ENCODE measurements at regions not wholly inside any gene's neighbourhood (a gene's known extent, or its start where the extent isn't known, plus 50 kb on each side); places are given as distances from the start of the nearest gene placed in this dataset.

- DNase-seq (ENCODE audit: insufficient read length, low spot score) (no peak), FAIRE-seq (no peak)
- no peak for TF ChIP-seq CTCF (IDR thresholded peaks at IDR 0.05; ENCODE audit: insufficient read depth, missing control alignments)
These were observed 268.6 kb upstream of the CRY1 start for GRCh38 chr12:107361970-107362369.

GRCh38 chr12:107362960-107363359, 269.6 kb upstream of the CRY1 start:
- FAIRE-seq = no peak

GRCh38 chr12:107364875-107365518, 271.6 kb upstream of the CRY1 start:
- DNase-seq (ENCODE audit: insufficient read length, low spot score) (no peak), FAIRE-seq (no peak)
- TF ChIP-seq CTCF (IDR thresholded peaks at IDR 0.05; ENCODE audit: insufficient read depth, missing control alignments) = no peak

More at GRCh38 chr12:107362960-107363359, 269.6 kb upstream of the CRY1 start:
- DNase-seq (ENCODE audit: insufficient read length, low spot score) = no peak
- TF ChIP-seq CTCF (IDR thresholded peaks at IDR 0.05; ENCODE audit: insufficient read depth, missing control alignments) = no peak

GRCh38 chr12:107365703-107366102, 272.4 kb upstream of the CRY1 start:
- DNase-seq (ENCODE audit: insufficient read length, low spot score) = no peak
- TF ChIP-seq CTCF (IDR thresholded peaks at IDR 0.05; ENCODE audit: insufficient read depth, missing control alignments) = no peak
- no peak for FAIRE-seq

- DNase-seq (ENCODE audit: insufficient read length, low spot score) (no peak), FAIRE-seq (no peak)
- no peak for TF ChIP-seq CTCF (IDR thresholded peaks at IDR 0.05; ENCODE audit: insufficient read depth, missing control alignments)
These were observed 273.0 kb upstream of the CRY1 start for GRCh38 chr12:107366322-107366721.

- FAIRE-seq = no peak
- no peak for DNase-seq (ENCODE audit: insufficient read length, low spot score)
- TF ChIP-seq CTCF (IDR thresholded peaks at IDR 0.05; ENCODE audit: insufficient read depth, missing control alignments) = no peak
These were observed 275.2 kb upstream of the CRY1 start for GRCh38 chr12:107368586-107368985.

GRCh38 chr12:107369006-107369405, 275.7 kb upstream of the CRY1 start:
- TF ChIP-seq CTCF (IDR thresholded peaks at IDR 0.05; ENCODE audit: insufficient read depth, missing control alignments) = no peak
- DNase-seq (ENCODE audit: insufficient read length, low spot score) = no peak
- FAIRE-seq = no peak
